Right lobe of liver (tissue), 4 donors: ENCODE measurements at regions not wholly inside any gene's neighbourhood (a gene's known extent, or its start where the extent isn't known, plus 50 kb on each side); places are given as distances from the start of the nearest gene placed in this dataset.

ENCODE experiments used
- POLR2A ChIP-seq: fragments of 450-650 bp; IDR thresholded peaks from one replicate; pipeline ENCODE4 v1.6.1; 2017; ENCODE audit warnings: antibody characterized with exemption, mild to moderate bottlenecking
- TF ChIP-seq, protein P1 (sequence below), 4 donors: fragments of 200-600 bp in 3 of 4; fragments of 450-650 bp in 1 of 4; IDR thresholded peaks; one replicate each; pipeline versions ENCODE4 v1.5.1 to v1.8.0; 2016 to 2022; ENCODE audit warnings: antibody characterized with exemption in 4 of 4, mild to moderate bottlenecking in 2 of 4
- donor health status: DM: no; HTN: no; CAD: no.
- donor health status: DM: no; HTN: no; CAD: no.
- donor health status: DM: no; HTN: yes; CAD: no.

DNA sequence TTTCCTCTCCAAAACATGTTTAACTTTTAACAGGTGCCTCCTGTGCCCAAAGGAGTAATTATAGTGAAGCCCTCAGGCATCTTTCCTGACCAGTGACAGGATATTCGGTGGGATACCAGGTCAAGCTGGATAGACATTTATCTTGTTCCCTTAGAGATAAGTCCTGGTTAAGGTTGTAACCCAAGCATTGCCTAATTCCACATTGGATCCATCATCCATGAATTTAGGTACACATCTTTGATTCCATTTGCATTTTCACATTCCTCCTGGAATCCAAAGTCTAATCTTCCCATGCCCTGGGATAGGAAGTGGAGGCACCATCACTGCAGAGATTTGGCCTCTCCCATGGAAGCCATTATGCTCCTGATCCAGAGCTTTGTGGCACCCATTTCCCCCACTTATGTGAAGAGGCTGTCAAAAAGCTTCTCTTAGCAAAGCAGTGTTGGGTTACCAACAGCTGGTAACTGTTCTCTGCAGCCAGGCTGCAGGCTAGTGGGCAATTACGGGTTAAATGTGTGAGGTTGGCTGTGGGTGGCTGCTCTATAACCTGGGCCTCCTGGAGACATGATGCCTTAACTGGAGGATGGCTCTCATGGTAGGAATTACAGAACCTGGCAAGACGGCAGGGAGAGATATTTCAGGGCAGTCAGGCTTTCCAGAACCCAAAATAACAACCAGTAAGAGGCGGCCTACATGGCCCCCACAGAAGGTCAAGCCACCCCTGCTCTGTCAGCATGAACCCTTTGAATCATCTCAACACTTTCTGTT lies 96.9 kb upstream of the VGLL2 start:
- TF ChIP-seq, protein P1, sequence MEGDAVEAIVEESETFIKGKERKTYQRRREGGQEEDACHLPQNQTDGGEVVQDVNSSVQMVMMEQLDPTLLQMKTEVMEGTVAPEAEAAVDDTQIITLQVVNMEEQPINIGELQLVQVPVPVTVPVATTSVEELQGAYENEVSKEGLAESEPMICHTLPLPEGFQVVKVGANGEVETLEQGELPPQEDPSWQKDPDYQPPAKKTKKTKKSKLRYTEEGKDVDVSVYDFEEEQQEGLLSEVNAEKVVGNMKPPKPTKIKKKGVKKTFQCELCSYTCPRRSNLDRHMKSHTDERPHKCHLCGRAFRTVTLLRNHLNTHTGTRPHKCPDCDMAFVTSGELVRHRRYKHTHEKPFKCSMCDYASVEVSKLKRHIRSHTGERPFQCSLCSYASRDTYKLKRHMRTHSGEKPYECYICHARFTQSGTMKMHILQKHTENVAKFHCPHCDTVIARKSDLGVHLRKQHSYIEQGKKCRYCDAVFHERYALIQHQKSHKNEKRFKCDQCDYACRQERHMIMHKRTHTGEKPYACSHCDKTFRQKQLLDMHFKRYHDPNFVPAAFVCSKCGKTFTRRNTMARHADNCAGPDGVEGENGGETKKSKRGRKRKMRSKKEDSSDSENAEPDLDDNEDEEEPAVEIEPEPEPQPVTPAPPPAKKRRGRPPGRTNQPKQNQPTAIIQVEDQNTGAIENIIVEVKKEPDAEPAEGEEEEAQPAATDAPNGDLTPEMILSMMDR (IDR thresholded peaks at IDR 0.05), result no peak
- no peak for TF ChIP-seq POLR2A
